SK-N-SH (cell line): ENCODE measurements at regions not wholly inside any gene's neighbourhood (a gene's known extent, or its start where the extent isn't known, plus 50 kb on each side); places are given as distances from the start of the nearest gene placed in this dataset.

Source experiments
- CTCF ChIA-PET: fragments of 300-600, 350-600 bp; formaldehyde crosslinking; extraction: SDS; loops from one replicate; lab custom pipeline; 2021; lab: Yijun Ruan, JAX
- POLR2A ChIA-PET: fragments of 350-600 bp; sonication (Branson Sonifier 250); formaldehyde crosslinking; extraction: SDS; loops from one replicate; lab custom pipeline; 2020; ENCODE audit warnings: antibody characterized with exemption, inconsistent platforms; lab: Yijun Ruan, JAX
- DNase-seq: peaks from one replicate; pipeline ENCODE4 v3.0.0; 2012
- H2AFZ ChIP-seq: fragments of 200-600 bp; sonication (generic); 2 replicates; pipeline ENCODE4 v1.8.1; 2016; ENCODE audit warnings: antibody characterized with exemption, mild to moderate bottlenecking, low read depth
- H3F3A ChIP-seq: fragments of 200-600 bp; sonication (generic); replicated peaks from 2 replicates; pipeline ENCODE3; 2016; ENCODE audit warnings: antibody characterized with exemption, mild to moderate bottlenecking; ENCODE audit not compliant: insufficient read depth
- H3K27ac ChIP-seq, 2 experiments: fragments of 200-500 bp in 1 of 2; fragments of 200-600 bp in 1 of 2; sonication (Bioruptor generic) in 1 of 2; sonication (generic), shearing (Covaris generic) in 1 of 2; 2 replicates each; pipeline versions ENCODE4 v1.5.1 to v1.6.1; 2014 to 2016; ENCODE audit warnings: low read depth in 2 of 2, inconsistent platforms in 1 of 2, low read length in 1 of 2, mild to moderate bottlenecking in 1 of 2, mixed read lengths in 1 of 2
- H3K27me3 ChIP-seq: fragments of 200-600 bp; sonication (generic), shearing (Covaris generic); 2 replicates; pipeline ENCODE4 v1.6.1; 2016; ENCODE audit warnings: mixed run types; ENCODE audit not compliant: insufficient read depth
- H3K36me3 ChIP-seq, 2 experiments: fragments of 200-500 bp in 1 of 2; fragments of 200-600 bp in 1 of 2; sonication (Bioruptor generic) in 1 of 2; sonication (generic) in 1 of 2; replicated peaks in 1 of 2; 2 replicates each; pipeline versions ENCODE3 to v1.5.1; 2014 to 2016; ENCODE audit warnings: low read length in 1 of 2, mild to moderate bottlenecking in 1 of 2; ENCODE audit not compliant: insufficient read depth in 2 of 2, control insufficient read depth in 1 of 2
- H3K4me1 ChIP-seq, 2 experiments: fragments of 200-500 bp in 1 of 2; fragments of 200-600 bp in 1 of 2; sonication (Bioruptor generic) in 1 of 2; sonication (generic), shearing (Covaris generic) in 1 of 2; 2 replicates each; pipeline versions ENCODE4 v1.5.1 to v1.6.1; 2014 to 2016; ENCODE audit warnings: low read depth in 1 of 2, low read length in 1 of 2, mixed run types in 1 of 2; ENCODE audit not compliant: insufficient read depth in 2 of 2, control insufficient read depth in 1 of 2
- H3K4me2 ChIP-seq: fragments of 200-600 bp; sonication (generic), shearing (Covaris generic); 2 replicates; pipeline ENCODE4 v1.6.1; 2017; ENCODE audit warnings: mixed run types
- H3K4me3 ChIP-seq, 2 experiments: fragments of 200-500 bp in 1 of 2; fragments of 200-600 bp in 1 of 2; sonication (Bioruptor generic) in 1 of 2; sonication (generic), shearing (Covaris generic) in 1 of 2; 2 replicates each; pipeline versions ENCODE4 v1.5.1 to v1.8.1; 2014 to 2016; ENCODE audit warnings: low read depth in 2 of 2, inconsistent platforms in 1 of 2, low read length in 1 of 2, mild to moderate bottlenecking in 1 of 2, mixed read lengths in 1 of 2, moderate library complexity in 1 of 2
- H3K79me2 ChIP-seq: fragments of 200-600 bp; sonication (generic); 2 replicates; pipeline ENCODE4 v1.8.1; 2017; ENCODE audit warnings: mild to moderate bottlenecking; ENCODE audit not compliant: insufficient read depth
- H3K9ac ChIP-seq: fragments of 200-600 bp; sonication (generic); 2 replicates; pipeline ENCODE4 v1.6.1; 2017; ENCODE audit warnings: mixed run types
- H3K9me2 ChIP-seq: fragments of 200-600 bp; sonication (generic); 2 replicates; pipeline ENCODE4 v1.6.1; 2017; ENCODE audit warnings: mixed run types
- H3K9me3 ChIP-seq: fragments of 200-600 bp; sonication (generic); 2 replicates; pipeline ENCODE4 v1.6.1; 2017; ENCODE audit warnings: mixed run types, mild to moderate bottlenecking, moderate library complexity
- H4K20me1 ChIP-seq: fragments of 200-600 bp; sonication (generic); 2 replicates; pipeline ENCODE4 v1.6.1; 2017; ENCODE audit warnings: mild to moderate bottlenecking, mixed run types; ENCODE audit not compliant: insufficient read depth
- ELF1 ChIP-seq: IDR thresholded peaks from 2 replicates; pipeline ENCODE4 v1.4.0; 2012
- EZH2phosphoT487 ChIP-seq: fragments of 200-600 bp; sonication (generic); IDR thresholded peaks from 2 replicates; pipeline ENCODE4 v1.6.1; 2017; ENCODE audit warnings: low read depth, mixed run types, mild to moderate bottlenecking, antibody characterized with exemption, moderate library complexity, borderline replicate concordance
- FOSL2 ChIP-seq: IDR thresholded peaks from 2 replicates; pipeline ENCODE4 v1.4.0; 2012; ENCODE audit warnings: low read depth, mild to moderate bottlenecking, moderate library complexity, borderline replicate concordance
- JUND ChIP-seq: IDR thresholded peaks from 2 replicates; pipeline ENCODE4 v1.4.0; 2012
- MAX ChIP-seq: IDR thresholded peaks from 2 replicates; pipeline ENCODE4 v1.4.0; 2012; ENCODE audit warnings: low read depth
- NFIC ChIP-seq: IDR thresholded peaks from 2 replicates; pipeline ENCODE4 v1.4.0; 2012; ENCODE audit warnings: borderline replicate concordance
- NRF1 ChIP-seq: IDR thresholded peaks from 2 replicates; pipeline ENCODE4 v1.6.1; 2012; ENCODE audit warnings: low read depth, mild to moderate bottlenecking, low read length
- POLR2AphosphoS5 ChIP-seq: IDR thresholded peaks from 2 replicates; pipeline ENCODE4 v1.6.1; 2012; ENCODE audit warnings: low read depth, low read length
- RAD21 ChIP-seq: IDR thresholded peaks from 2 replicates; pipeline ENCODE4 v1.6.1; 2012; ENCODE audit warnings: mild to moderate bottlenecking, low read length
- RFX5 ChIP-seq: IDR thresholded peaks from 2 replicates; pipeline ENCODE4 v1.6.1; 2012; ENCODE audit warnings: mild to moderate bottlenecking, improper control_type of control experiment, low read length
- RXRA ChIP-seq: IDR thresholded peaks from 2 replicates; pipeline ENCODE4 v1.4.0; 2012; ENCODE audit warnings: low read depth, mild to moderate bottlenecking, borderline replicate concordance
- SIN3A ChIP-seq: IDR thresholded peaks from 2 replicates; pipeline ENCODE4 v1.6.1; 2012; ENCODE audit warnings: low read depth, mild to moderate bottlenecking, low read length, moderate library complexity, borderline replicate concordance
- SMC3 ChIP-seq: IDR thresholded peaks from 2 replicates; pipeline ENCODE4 v1.6.1; 2012; ENCODE audit warnings: low read depth, low read length, improper control_type of control experiment
- TAF1 ChIP-seq: IDR thresholded peaks from 2 replicates; pipeline ENCODE4 v1.6.1; 2012; ENCODE audit warnings: low read depth, mild to moderate bottlenecking, low read length, moderate library complexity, borderline replicate concordance
- TCF12 ChIP-seq: IDR thresholded peaks from 2 replicates; pipeline ENCODE4 v1.4.0; 2012
- TEAD4 ChIP-seq: IDR thresholded peaks from 2 replicates; pipeline ENCODE4 v1.4.0; 2012; ENCODE audit warnings: mild to moderate bottlenecking, borderline replicate concordance; ENCODE audit not compliant: insufficient read depth
- USF1 ChIP-seq: IDR thresholded peaks from 2 replicates; pipeline ENCODE4 v1.4.0; 2012; ENCODE audit warnings: low read depth, borderline replicate concordance
- YY1 ChIP-seq: IDR thresholded peaks from 2 replicates; pipeline ENCODE4 v1.4.0; 2012; ENCODE audit warnings: low read depth, mild to moderate bottlenecking
- WGBS: methylation state at CpG from one replicate; pipeline ENCODE4 v1.1.6; 2017; ENCODE audit warnings: low lambda C conversion rate; 5-methylcytosine and 5-hydroxymethylcytosine counted together
- TF ChIP-seq, protein P1 (sequence below): fragments of 150-350 bp; IDR thresholded peaks from 2 replicates; pipeline ENCODE4 v1.6.1; 2016; ENCODE audit warnings: mild to moderate bottlenecking, low read depth, low read length
- TF ChIP-seq, protein P2 (sequence below): IDR thresholded peaks from 2 replicates; pipeline ENCODE4 v1.4.0; 2012; ENCODE audit warnings: low read depth, borderline replicate concordance

- peak; percentile 39 for DNase-seq
- H3K9ac ChIP-seq = no peak overlapping the region
- H3K9me2 ChIP-seq = no peaks in the 10 kb centered on the region
- ChIA-PET CTCF (interaction anchor here (0.8 to 1.7 kb wide), 4 partner anchors 9 to 351 kb away, joined by 3 to 6 read pairs (median 4); partner anchors contain the start of gene ZFP36L2), POLR2A (no interaction called here)
- 88% methylated on average over 3 of the region's 4 CpGs for WGBS
- no peaks in the 10 kb centered on the region for H3K27me3 ChIP-seq
- TF ChIP-seq MAX (no peak), RAD21 (no peak), RXRA (no peak), YY1 (no peak), ELF1 (no peak), SIN3A (no peak), JUND (no peak), TEAD4 (no peak), NFIC (no peak), NRF1 (no peak), POLR2AphosphoS5 (no peak), TAF1 (no peak), FOSL2 (no peak), SMC3 (no peak), RFX5 (no peak), USF1 (no peak), TCF12 (no peak), EZH2phosphoT487 (no peak)
- TF ChIP-seq, protein P1, sequence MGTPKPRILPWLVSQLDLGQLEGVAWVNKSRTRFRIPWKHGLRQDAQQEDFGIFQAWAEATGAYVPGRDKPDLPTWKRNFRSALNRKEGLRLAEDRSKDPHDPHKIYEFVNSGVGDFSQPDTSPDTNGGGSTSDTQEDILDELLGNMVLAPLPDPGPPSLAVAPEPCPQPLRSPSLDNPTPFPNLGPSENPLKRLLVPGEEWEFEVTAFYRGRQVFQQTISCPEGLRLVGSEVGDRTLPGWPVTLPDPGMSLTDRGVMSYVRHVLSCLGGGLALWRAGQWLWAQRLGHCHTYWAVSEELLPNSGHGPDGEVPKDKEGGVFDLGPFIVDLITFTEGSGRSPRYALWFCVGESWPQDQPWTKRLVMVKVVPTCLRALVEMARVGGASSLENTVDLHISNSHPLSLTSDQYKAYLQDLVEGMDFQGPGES = no peak
- TF ChIP-seq, protein P2, sequence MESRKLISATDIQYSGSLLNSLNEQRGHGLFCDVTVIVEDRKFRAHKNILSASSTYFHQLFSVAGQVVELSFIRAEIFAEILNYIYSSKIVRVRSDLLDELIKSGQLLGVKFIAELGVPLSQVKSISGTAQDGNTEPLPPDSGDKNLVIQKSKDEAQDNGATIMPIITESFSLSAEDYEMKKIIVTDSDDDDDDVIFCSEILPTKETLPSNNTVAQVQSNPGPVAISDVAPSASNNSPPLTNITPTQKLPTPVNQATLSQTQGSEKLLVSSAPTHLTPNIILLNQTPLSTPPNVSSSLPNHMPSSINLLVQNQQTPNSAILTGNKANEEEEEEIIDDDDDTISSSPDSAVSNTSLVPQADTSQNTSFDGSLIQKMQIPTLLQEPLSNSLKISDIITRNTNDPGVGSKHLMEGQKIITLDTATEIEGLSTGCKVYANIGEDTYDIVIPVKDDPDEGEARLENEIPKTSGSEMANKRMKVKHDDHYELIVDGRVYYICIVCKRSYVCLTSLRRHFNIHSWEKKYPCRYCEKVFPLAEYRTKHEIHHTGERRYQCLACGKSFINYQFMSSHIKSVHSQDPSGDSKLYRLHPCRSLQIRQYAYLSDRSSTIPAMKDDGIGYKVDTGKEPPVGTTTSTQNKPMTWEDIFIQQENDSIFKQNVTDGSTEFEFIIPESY = no peak
- no peaks in the 10 kb centered on the region for H3K79me2 ChIP-seq
- peaks cover 8% of the 10 kb centered on the region for H3F3A ChIP-seq
- no peak overlapping the region for H3K4me2 ChIP-seq
- no peaks in the 10 kb centered on the region for H3K36me3 ChIP-seq
- peaks cover 11 to 24% of the 10 kb centered on the region in 2 experiments; a peak in 2 of 4 replicates for H3K4me1 ChIP-seq
- no peaks in the 10 kb centered on the region for H4K20me1 ChIP-seq
- H3K4me3 ChIP-seq = no peak overlapping the region
- H2AFZ ChIP-seq = no peak overlapping the region
- no peaks in the 10 kb centered on the region for H3K9me3 ChIP-seq
- H3K27ac ChIP-seq = no peak overlapping the region
Observed at GRCh38 chr2:43133336-43133707, 93.1 kb downstream of the ZFP36L2 start.
